ENCODE measurements at regions not wholly inside any gene's neighbourhood (a gene's known extent, or its start where the extent isn't known, plus 50 kb on each side); places are given as distances from the start of the nearest gene placed in this dataset.

DNA sequence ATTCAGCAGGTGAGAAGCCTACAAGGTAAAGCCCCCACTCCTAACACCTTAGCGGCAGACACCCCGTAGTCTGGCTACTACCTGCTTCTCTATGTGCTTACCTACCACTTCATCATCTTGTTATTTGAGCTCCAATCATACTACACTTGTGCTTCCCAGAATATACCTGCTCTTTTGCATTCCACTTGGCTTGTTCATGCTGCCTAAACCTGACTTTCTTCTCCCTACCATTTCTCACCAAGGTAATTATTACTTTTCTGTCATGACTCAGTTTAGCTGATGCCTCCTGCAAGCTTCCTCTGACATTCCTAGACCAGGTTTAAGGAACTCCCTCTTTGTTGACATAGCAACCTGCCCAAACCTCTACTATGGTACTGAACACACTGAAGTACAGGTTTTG, 495.6 kb upstream of the C1orf87 start:
- no peak overlapping the region for H3K9ac ChIP-seq (ENCODE audit: low read length)
- H3K27ac ChIP-seq (ENCODE audit: low read depth, low read length): no peak overlapping the region
- no peaks in the 10 kb centered on the region for H3K36me3 ChIP-seq (ENCODE audit: insufficient read depth, low read length)
- H3K27me3 ChIP-seq (ENCODE audit: control insufficient read depth in 1 of 2, insufficient read depth in 2 of 2, low read length in 2 of 2): no peaks in the 10 kb centered on the region
- H3K9me3 ChIP-seq (ENCODE audit: low read length): no peaks in the 10 kb centered on the region
- H3K4me1 ChIP-seq (ENCODE audit: insufficient read depth, low read length): no peaks in the 10 kb centered on the region
- H3K4me3 ChIP-seq (ENCODE audit: low read depth in 1 of 2, low read length in 2 of 2): no peak overlapping the region

DNA sequence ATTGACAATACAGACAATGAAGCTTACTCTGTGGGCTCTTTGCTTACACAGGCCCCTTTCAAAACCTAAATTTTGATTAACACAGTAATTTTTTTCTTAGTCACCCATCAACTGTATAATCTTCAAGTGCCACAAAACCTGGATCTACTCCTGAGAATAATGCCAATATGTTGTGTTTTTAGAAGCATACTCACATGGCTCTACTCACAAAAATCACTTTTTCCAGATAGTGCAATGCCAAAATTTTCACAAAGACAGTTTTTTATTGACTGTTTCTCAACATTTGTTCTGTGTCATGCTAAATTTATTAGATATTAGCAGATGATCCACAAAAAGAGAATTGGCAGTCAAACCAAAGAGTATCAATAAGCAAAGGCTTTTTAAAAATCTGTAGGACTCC, 493.7 kb upstream of the C1orf87 start:
- Histone ChIP-seq H3K4me3 (ENCODE audit: low read depth in 1 of 2, low read length in 2 of 2) (no peak overlapping the region), H3K9ac (ENCODE audit: low read length) (no peak overlapping the region), H3K27me3 (ENCODE audit: control insufficient read depth in 1 of 2, insufficient read depth in 2 of 2, low read length in 2 of 2) (no peaks in the 10 kb centered on the region), H3K27ac (ENCODE audit: low read depth, low read length) (no peak overlapping the region), H3K4me1 (ENCODE audit: insufficient read depth, low read length) (no peaks in the 10 kb centered on the region), H3K36me3 (ENCODE audit: insufficient read depth, low read length) (no peaks in the 10 kb centered on the region), H3K9me3 (ENCODE audit: low read length) (no peaks in the 10 kb centered on the region)

GRCh38 chr1:60564916-60565750, 491.6 kb upstream of the C1orf87 start:
- Histone ChIP-seq H3K9ac (ENCODE audit: low read length) (no peak overlapping the region), H3K27ac (ENCODE audit: low read depth, low read length) (no peak overlapping the region), H3K4me1 (ENCODE audit: insufficient read depth, low read length) (no peaks in the 10 kb centered on the region), H3K4me3 (ENCODE audit: low read depth in 1 of 2, low read length in 2 of 2) (no peak overlapping the region), H3K36me3 (ENCODE audit: insufficient read depth, low read length) (no peaks in the 10 kb centered on the region), H3K9me3 (ENCODE audit: low read length) (no peaks in the 10 kb centered on the region), H3K27me3 (ENCODE audit: control insufficient read depth in 1 of 2, insufficient read depth in 2 of 2, low read length in 2 of 2) (no peaks in the 10 kb centered on the region)

GRCh38 chr1:60563777-60564535, 490.4 kb upstream of the C1orf87 start:
- no peak overlapping the region for H3K27ac ChIP-seq (ENCODE audit: low read depth, low read length)

DNA sequence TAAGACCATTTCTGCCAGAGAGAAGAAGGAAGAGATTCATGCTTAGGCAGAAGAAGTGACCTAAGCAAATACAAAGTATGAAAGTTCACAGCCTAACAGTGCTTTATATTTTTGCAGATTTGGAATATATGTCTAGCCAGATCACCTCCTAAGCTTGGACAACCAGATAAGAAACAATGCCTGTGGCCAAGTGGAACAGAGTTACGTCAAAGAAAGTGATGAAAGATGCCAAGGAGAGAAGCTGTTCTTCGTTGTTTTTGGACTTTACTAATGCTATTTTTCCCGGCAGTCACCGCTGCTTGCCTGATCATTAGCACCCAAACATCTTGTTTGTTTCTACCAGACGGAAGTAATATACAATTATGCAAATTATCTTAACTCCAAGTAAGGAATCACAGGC, 489.2 kb upstream of the C1orf87 start:
- no peaks in the 10 kb centered on the region for H3K36me3 ChIP-seq (ENCODE audit: insufficient read depth, low read length)
- no peak overlapping the region for H3K4me3 ChIP-seq (ENCODE audit: low read depth in 1 of 2, low read length in 2 of 2)
- H3K9me3 ChIP-seq (ENCODE audit: low read length): no peaks in the 10 kb centered on the region
- H3K9ac ChIP-seq (ENCODE audit: low read length): no peak overlapping the region
- no peaks in the 10 kb centered on the region for H3K4me1 ChIP-seq (ENCODE audit: insufficient read depth, low read length)
- no peak overlapping the region for H3K27ac ChIP-seq (ENCODE audit: low read depth, low read length)
- no peaks in the 10 kb centered on the region for H3K27me3 ChIP-seq (ENCODE audit: control insufficient read depth in 1 of 2, insufficient read depth in 2 of 2, low read length in 2 of 2)

More at GRCh38 chr1:60563777-60564535, 490.4 kb upstream of the C1orf87 start:
- no peaks in the 10 kb centered on the region for H3K36me3 ChIP-seq (ENCODE audit: insufficient read depth, low read length)
- no peak overlapping the region for H3K4me3 ChIP-seq (ENCODE audit: low read depth in 1 of 2, low read length in 2 of 2)
- no peak overlapping the region for H3K9ac ChIP-seq (ENCODE audit: low read length)
- H3K4me1 ChIP-seq (ENCODE audit: insufficient read depth, low read length): no peaks in the 10 kb centered on the region
- no peaks in the 10 kb centered on the region for H3K27me3 ChIP-seq (ENCODE audit: control insufficient read depth in 1 of 2, insufficient read depth in 2 of 2, low read length in 2 of 2)
- H3K9me3 ChIP-seq (ENCODE audit: low read length): no peaks in the 10 kb centered on the region

- H3K27ac ChIP-seq (ENCODE audit: low read depth, low read length): no peak overlapping the region
- H3K27me3 ChIP-seq (ENCODE audit: control insufficient read depth in 1 of 2, insufficient read depth in 2 of 2, low read length in 2 of 2): no peaks in the 10 kb centered on the region
- no peak overlapping the region for H3K4me3 ChIP-seq (ENCODE audit: low read depth in 1 of 2, low read length in 2 of 2)
Observed at GRCh38 chr1:60560701-60561100, 487.1 kb upstream of the C1orf87 start.

DNA sequence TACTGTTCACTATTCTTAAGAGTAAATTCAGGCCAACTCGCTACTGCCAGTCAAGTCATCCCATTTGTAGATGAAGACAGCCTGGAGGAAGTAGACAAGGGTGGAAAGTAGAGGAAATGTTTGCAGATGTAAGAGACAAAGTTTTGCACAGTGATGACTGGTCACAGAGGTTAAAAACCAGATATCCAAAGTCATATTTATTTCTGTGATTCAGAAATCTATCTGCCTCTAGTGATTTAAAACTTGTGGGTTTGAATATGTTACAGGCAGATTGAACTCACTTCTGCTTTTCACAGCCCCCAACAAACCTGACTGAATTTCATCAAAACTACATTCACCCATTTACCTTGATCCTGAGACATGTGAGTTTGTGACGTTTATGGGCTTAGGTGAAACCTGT, 484.7 kb upstream of the C1orf87 start:
- Histone ChIP-seq H3K27me3 (ENCODE audit: control insufficient read depth in 1 of 2, insufficient read depth in 2 of 2, low read length in 2 of 2) (no peaks in the 10 kb centered on the region), H3K4me1 (ENCODE audit: insufficient read depth, low read length) (no peaks in the 10 kb centered on the region), H3K27ac (ENCODE audit: low read depth, low read length) (no peak overlapping the region)

More at GRCh38 chr1:60560701-60561100, 487.1 kb upstream of the C1orf87 start:
- Histone ChIP-seq H3K4me1 (ENCODE audit: insufficient read depth, low read length) (no peaks in the 10 kb centered on the region), H3K9ac (ENCODE audit: low read length) (no peak overlapping the region), H3K9me3 (ENCODE audit: low read length) (no peaks in the 10 kb centered on the region), H3K36me3 (ENCODE audit: insufficient read depth, low read length) (no peaks in the 10 kb centered on the region)

GRCh38 chr1:60553730-60554129, 480.2 kb upstream of the C1orf87 start:
- Histone ChIP-seq H3K4me1 (ENCODE audit: insufficient read depth, low read length) (no peaks in the 10 kb centered on the region), H3K4me3 (ENCODE audit: low read depth in 1 of 2, low read length in 2 of 2) (no peak overlapping the region), H3K9me3 (ENCODE audit: low read length) (no peaks in the 10 kb centered on the region), H3K27me3 (ENCODE audit: control insufficient read depth in 1 of 2, insufficient read depth in 2 of 2, low read length in 2 of 2) (no peaks in the 10 kb centered on the region), H3K36me3 (ENCODE audit: insufficient read depth, low read length) (no peaks in the 10 kb centered on the region), H3K9ac (ENCODE audit: low read length) (no peak overlapping the region), H3K27ac (ENCODE audit: low read depth, low read length) (no peak overlapping the region)

More for the DNA sequence above, 484.7 kb upstream of the C1orf87 start:
- Histone ChIP-seq H3K36me3 (ENCODE audit: insufficient read depth, low read length) (no peaks in the 10 kb centered on the region), H3K9ac (ENCODE audit: low read length) (no peak overlapping the region), H3K4me3 (ENCODE audit: low read depth in 1 of 2, low read length in 2 of 2) (no peak overlapping the region), H3K9me3 (ENCODE audit: low read length) (no peaks in the 10 kb centered on the region)

- Histone ChIP-seq H3K9me3 (ENCODE audit: low read length) (no peaks in the 10 kb centered on the region), H3K27ac (ENCODE audit: low read depth, low read length) (no peak overlapping the region), H3K36me3 (ENCODE audit: insufficient read depth, low read length) (no peaks in the 10 kb centered on the region), H3K4me3 (ENCODE audit: low read depth in 1 of 2, low read length in 2 of 2) (no peak overlapping the region), H3K9ac (ENCODE audit: low read length) (no peak overlapping the region), H3K4me1 (ENCODE audit: insufficient read depth, low read length) (no peaks in the 10 kb centered on the region), H3K27me3 (ENCODE audit: control insufficient read depth in 1 of 2, insufficient read depth in 2 of 2, low read length in 2 of 2) (no peaks in the 10 kb centered on the region)
Observed at GRCh38 chr1:60547821-60548220, 474.3 kb upstream of the C1orf87 start.

DNA sequence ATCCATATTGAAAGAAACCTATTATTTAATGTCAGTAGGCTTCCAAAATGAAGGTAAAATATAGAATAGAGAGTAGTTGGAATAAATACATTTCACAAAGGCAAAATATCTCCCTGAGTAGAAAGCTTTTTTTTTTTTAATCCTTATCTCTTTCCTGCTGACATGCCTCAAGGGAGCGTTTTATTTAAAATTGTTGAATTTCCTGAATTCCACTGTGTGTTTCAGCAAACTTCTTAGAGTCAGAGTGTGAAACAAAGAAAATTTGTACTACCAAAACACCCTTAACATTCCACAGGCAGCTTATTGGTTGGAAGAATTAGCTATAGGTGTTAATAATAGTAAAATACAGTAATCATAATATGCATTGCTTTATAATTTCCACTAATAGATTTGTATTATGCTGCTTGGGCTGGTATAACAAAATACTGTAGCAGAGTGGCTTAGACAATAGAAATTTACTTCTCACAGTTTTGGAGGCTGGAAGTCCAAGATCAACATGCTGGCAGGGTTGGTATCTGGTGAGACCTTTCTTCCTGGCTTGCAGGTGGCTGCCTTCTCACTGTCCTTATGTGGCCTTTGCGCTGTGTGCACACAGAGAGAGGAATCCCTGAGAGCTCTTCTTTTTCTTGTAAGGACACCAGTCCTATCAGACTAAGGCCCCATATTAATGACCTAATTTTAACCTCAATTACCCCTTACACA, 468.4 kb upstream of the C1orf87 start:
- H3K9me3 ChIP-seq (ENCODE audit: low read length): no peaks in the 10 kb centered on the region
- no peaks in the 10 kb centered on the region for H3K27me3 ChIP-seq (ENCODE audit: control insufficient read depth in 1 of 2, insufficient read depth in 2 of 2, low read length in 2 of 2)
- H3K36me3 ChIP-seq (ENCODE audit: insufficient read depth, low read length): no peaks in the 10 kb centered on the region
- no peak overlapping the region for H3K27ac ChIP-seq (ENCODE audit: low read depth, low read length)
- no peak overlapping the region for H3K4me3 ChIP-seq (ENCODE audit: low read depth in 1 of 2, low read length in 2 of 2)
- H3K4me1 ChIP-seq (ENCODE audit: insufficient read depth, low read length): no peaks in the 10 kb centered on the region
- no peak overlapping the region for H3K9ac ChIP-seq (ENCODE audit: low read length)

DNA sequence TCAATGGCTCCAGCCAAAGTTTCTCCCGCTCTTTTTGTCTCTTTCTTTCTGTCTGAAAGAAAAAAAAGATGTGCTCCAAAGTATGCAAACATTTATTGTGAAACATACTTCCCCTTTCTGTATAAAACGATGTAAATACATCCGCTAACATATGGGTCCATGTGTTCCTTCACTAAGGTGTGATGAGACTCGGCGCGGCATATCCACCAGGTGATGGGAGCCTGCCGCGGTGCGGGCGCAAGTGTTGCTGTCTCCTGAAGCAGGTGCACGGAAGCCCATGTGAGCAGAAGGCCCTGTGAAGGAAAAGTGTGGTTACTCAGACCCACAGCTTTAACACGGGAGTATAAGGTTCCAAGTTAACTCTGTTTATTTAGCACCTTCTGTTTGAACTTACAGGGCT, 466.6 kb upstream of the C1orf87 start:
- Histone ChIP-seq H3K36me3 (ENCODE audit: insufficient read depth, low read length) (no peaks in the 10 kb centered on the region), H3K4me1 (ENCODE audit: insufficient read depth, low read length) (no peaks in the 10 kb centered on the region), H3K4me3 (ENCODE audit: low read depth in 1 of 2, low read length in 2 of 2) (no peak overlapping the region), H3K27me3 (ENCODE audit: control insufficient read depth in 1 of 2, insufficient read depth in 2 of 2, low read length in 2 of 2) (no peaks in the 10 kb centered on the region), H3K9me3 (ENCODE audit: low read length) (no peaks in the 10 kb centered on the region), H3K9ac (ENCODE audit: low read length) (no peak overlapping the region), H3K27ac (ENCODE audit: low read depth, low read length) (no peak overlapping the region)
